SJCRH30 (cell line): ENCODE measurements at regions not wholly inside any gene's neighbourhood (a gene's known extent, or its start where the extent isn't known, plus 50 kb on each side); places are given as distances from the start of the nearest gene placed in this dataset.
A peak's percentile ranks its signal among the peaks of the same experiment; 100 is the strongest.

Experiments
- DNase-seq, 2 experiments: peaks; one replicate each; pipeline ENCODE4 v3.0.0-alpha.2; 2015 to 2020
- H3K27ac ChIP-seq: fragments of 250-450 bp; sonication (Bioruptor Pico); 2 replicates; pipeline ENCODE4 v1.5.1; 2020; ENCODE audit warnings: mild to moderate bottlenecking, moderate library complexity
- H3K27me3 ChIP-seq: fragments of 250-450 bp; sonication (Bioruptor Pico); 2 replicates; pipeline ENCODE4 v1.5.1; 2020; ENCODE audit warnings: mild to moderate bottlenecking, moderate library complexity
- H3K36me3 ChIP-seq: fragments of 250-450 bp; sonication (Bioruptor Pico); 2 replicates; pipeline ENCODE4 v1.5.1; 2020; ENCODE audit warnings: mild to moderate bottlenecking, moderate library complexity
- H3K4me1 ChIP-seq: fragments of 250-450 bp; sonication (Bioruptor Pico); 2 replicates; pipeline ENCODE4 v1.5.1; 2020; ENCODE audit warnings: mild to moderate bottlenecking, moderate library complexity
- H3K4me3 ChIP-seq: fragments of 250-450 bp; sonication (Bioruptor Pico); 2 replicates; pipeline ENCODE4 v1.5.1; 2020; ENCODE audit warnings: mild to moderate bottlenecking, moderate library complexity
- H3K9me3 ChIP-seq: fragments of 250-450 bp; sonication (Bioruptor Pico); replicated peaks from 2 replicates; pipeline ENCODE4 v1.5.1; 2020; ENCODE audit warnings: mild to moderate bottlenecking, moderate library complexity

DNA sequence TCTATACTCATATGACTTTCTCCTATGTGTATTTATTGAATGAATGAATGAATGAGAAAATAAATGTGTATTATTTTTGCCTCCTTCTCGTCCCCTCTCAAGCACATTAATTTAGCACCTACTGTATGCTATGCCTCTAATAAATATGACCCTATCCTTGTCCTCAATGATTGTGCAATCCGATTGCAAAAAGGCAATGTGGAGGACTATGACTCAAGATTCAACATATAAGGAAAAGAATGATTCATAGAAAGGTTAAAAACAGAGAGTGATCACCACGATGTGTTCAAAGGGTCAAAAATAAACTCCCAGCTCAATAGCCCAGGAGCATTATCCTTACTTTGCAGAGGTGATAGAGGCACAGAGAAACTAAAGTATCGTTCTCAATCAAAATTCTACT is 322.8 kb upstream of the SORCS1 start:
- no peaks in the 10 kb centered on the region for H3K27me3 ChIP-seq
- no peak overlapping the region for H3K27ac ChIP-seq
- no peak for DNase-seq
- H3K36me3 ChIP-seq: no peaks in the 10 kb centered on the region
- H3K9me3 ChIP-seq: no peaks in the 10 kb centered on the region
- no peaks in the 10 kb centered on the region for H3K4me1 ChIP-seq
- no peak overlapping the region for H3K4me3 ChIP-seq

DNA sequence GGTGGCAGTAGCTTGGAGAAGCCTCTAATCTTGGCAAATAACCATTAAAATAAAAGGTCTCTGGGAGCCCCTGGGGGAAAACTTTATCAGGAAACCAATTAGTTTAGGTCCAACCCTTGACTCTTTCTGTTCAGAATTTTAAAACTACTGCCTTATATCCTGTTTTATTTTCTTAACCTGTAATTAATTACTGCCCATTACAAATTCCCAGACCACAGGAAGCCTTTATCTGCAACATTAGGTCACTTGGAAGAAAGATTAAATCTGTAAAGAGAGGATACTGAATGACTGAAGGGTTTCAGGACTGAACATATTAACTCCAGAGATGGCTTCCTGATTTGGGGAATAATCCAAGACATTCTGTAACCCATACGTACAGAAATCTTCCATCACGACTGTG is 320.5 kb upstream of the SORCS1 start:
- no peaks in the 10 kb centered on the region for H3K36me3 ChIP-seq
- H3K27me3 ChIP-seq: no peaks in the 10 kb centered on the region
- no peaks in the 10 kb centered on the region for H3K9me3 ChIP-seq
- H3K4me3 ChIP-seq: no peak overlapping the region
- H3K4me1 ChIP-seq: no peaks in the 10 kb centered on the region
- no peak overlapping the region for H3K27ac ChIP-seq
- DNase-seq: no peak

GRCh38 chr10:107481881-107482280 is 317.4 kb upstream of the SORCS1 start:
- Histone ChIP-seq H3K4me3 (no peak overlapping the region), H3K9me3 (no peaks in the 10 kb centered on the region), H3K27me3 (no peaks in the 10 kb centered on the region), H3K27ac (no peak overlapping the region), H3K36me3 (no peaks in the 10 kb centered on the region), H3K4me1 (no peaks in the 10 kb centered on the region)
- no peak for DNase-seq

GRCh38 chr10:107481224-107481623 is 316.7 kb upstream of the SORCS1 start:
- Histone ChIP-seq H3K4me3 (no peak overlapping the region), H3K27ac (no peak overlapping the region), H3K4me1 (no peaks in the 10 kb centered on the region), H3K36me3 (no peaks in the 10 kb centered on the region), H3K9me3 (no peaks in the 10 kb centered on the region), H3K27me3 (no peaks in the 10 kb centered on the region)
- DNase-seq: no peak

GRCh38 chr10:107480781-107481180 is 316.3 kb upstream of the SORCS1 start:
- H3K27me3 ChIP-seq: no peaks in the 10 kb centered on the region
- H3K36me3 ChIP-seq: no peaks in the 10 kb centered on the region
- no peak overlapping the region for H3K4me3 ChIP-seq
- H3K27ac ChIP-seq: no peak overlapping the region
- no peaks in the 10 kb centered on the region for H3K9me3 ChIP-seq
- no peaks in the 10 kb centered on the region for H3K4me1 ChIP-seq
- DNase-seq: no peak

GRCh38 chr10:107477266-107477665 is 312.8 kb upstream of the SORCS1 start:
- Histone ChIP-seq H3K27me3 (no peaks in the 10 kb centered on the region), H3K9me3 (no peaks in the 10 kb centered on the region), H3K4me3 (no peak overlapping the region), H3K4me1 (no peaks in the 10 kb centered on the region), H3K36me3 (no peaks in the 10 kb centered on the region), H3K27ac (no peak overlapping the region)
- DNase-seq: no peak

DNA sequence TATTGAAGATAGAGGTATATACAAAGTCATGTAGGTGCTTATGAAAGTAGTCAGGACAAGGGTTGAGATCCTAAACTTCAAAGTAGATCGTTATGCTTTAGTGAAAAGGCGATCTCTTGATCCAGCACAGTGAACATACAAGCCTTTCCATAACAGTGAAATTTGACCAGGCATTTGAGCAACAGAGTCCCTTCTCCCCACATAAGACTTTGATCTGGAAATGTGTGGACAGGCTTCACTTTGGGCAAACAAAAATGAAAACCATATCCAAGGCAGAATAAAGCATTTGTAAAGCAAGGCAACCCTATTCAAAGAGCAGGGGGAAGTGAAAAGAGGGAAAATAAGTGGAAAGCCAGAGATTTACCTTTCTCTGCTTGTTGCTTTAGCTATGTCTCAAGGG is 311.9 kb upstream of the SORCS1 start:
- no peaks in the 10 kb centered on the region for H3K9me3 ChIP-seq
- H3K27me3 ChIP-seq: no peaks in the 10 kb centered on the region
- H3K36me3 ChIP-seq: no peaks in the 10 kb centered on the region
- no peak overlapping the region for H3K4me3 ChIP-seq
- no peak overlapping the region for H3K27ac ChIP-seq
- no peaks in the 10 kb centered on the region for H3K4me1 ChIP-seq
- no peak for DNase-seq

DNA sequence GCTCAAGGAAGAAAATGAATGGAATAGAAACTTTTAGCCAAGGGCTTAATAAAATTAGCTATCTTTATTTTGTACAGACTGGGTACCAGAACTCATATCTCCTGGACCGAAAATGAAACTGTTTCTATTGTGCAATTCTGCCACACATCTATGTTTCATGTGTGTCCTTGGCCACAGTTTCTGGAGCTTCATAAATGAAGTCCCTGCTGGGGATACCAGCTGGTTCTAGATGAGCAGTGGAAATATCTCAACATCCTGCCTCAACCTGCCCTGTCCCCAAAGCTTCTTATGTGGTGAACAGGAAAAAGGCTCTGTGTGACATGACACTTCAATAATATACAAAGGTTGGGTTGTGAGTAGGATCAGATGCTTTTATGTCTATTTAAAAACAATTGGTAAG is 310.1 kb upstream of the SORCS1 start:
- Histone ChIP-seq H3K27me3 (no peaks in the 10 kb centered on the region), H3K36me3 (no peaks in the 10 kb centered on the region), H3K27ac (no peak overlapping the region), H3K4me3 (no peak overlapping the region), H3K9me3 (no peaks in the 10 kb centered on the region), H3K4me1 (no peaks in the 10 kb centered on the region)
- DNase-seq: no peak

DNA sequence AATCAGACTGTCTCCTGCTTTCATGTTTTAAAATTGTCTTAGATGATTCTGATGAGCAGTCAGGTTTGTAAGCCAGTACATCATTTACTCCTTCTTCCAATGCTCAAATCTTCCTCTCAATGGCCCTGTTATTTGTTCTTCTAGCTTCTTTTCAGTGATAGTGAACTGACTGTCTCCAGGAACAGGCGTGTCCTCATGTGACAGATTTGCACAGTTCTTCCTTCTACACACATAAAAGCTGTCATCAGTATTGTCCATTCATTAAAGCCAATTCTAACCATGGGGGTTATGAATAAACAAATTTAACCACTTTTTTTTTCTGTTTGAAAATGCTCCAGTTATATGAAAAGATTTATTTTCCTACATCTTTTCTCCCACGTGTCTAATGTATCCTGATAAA is 308.7 kb upstream of the SORCS1 start:
- H3K4me1 ChIP-seq: no peaks in the 10 kb centered on the region
- DNase-seq: no peak
- H3K27ac ChIP-seq: no peak overlapping the region
- no peaks in the 10 kb centered on the region for H3K36me3 ChIP-seq
- no peaks in the 10 kb centered on the region for H3K9me3 ChIP-seq
- no peak overlapping the region for H3K4me3 ChIP-seq
- no peaks in the 10 kb centered on the region for H3K27me3 ChIP-seq

DNA sequence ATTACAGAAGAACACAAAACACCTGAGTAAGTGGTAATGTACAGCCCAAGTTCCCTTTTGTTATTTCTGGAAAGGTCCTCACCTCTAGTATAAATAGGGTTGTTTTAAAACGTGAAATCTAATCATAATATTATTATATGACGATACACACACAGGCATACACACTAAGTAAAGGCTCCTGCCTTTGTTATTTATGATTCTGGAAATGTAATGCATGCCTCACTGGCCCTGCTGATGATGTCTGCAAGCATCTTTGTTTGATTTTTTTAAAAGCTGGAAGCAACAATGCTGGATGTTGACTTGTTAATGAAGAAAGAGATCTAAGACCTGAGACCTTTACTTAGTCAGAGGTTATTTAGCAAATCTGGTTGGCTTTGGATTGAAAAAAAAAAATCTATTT is 307.4 kb upstream of the SORCS1 start:
- H3K27ac ChIP-seq: no peak overlapping the region
- DNase-seq: no peak
- H3K4me1 ChIP-seq: no peaks in the 10 kb centered on the region
- no peak overlapping the region for H3K4me3 ChIP-seq
- H3K27me3 ChIP-seq: no peaks in the 10 kb centered on the region
- H3K36me3 ChIP-seq: no peaks in the 10 kb centered on the region
- H3K9me3 ChIP-seq: no peaks in the 10 kb centered on the region

DNA sequence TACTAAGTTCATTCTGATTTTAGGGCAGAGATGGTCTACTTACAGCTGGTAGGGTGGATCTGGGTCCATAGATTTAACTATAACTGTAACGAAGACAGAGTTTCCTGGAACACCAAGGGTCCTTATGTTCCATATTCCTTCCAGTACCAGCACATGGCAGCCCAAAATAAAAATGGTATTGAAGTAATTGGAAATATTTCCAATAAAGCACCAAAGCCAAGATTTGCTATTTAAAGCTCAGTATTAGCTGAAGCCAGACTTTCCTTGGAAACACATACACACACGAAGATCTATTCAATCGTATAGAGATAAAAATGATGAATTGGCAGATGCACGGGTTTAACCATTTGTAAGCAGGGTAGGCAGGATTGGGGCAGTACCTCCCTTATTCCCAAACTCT is 289.1 kb upstream of the SORCS1 start:
- H3K4me1 ChIP-seq: no peaks in the 10 kb centered on the region
- no peak for DNase-seq
- H3K4me3 ChIP-seq: no peak overlapping the region
- no peaks in the 10 kb centered on the region for H3K9me3 ChIP-seq
- H3K27ac ChIP-seq: no peak overlapping the region
- H3K36me3 ChIP-seq: no peaks in the 10 kb centered on the region
- H3K27me3 ChIP-seq: no peaks in the 10 kb centered on the region

GRCh38 chr10:107451047-107451446 is 286.5 kb upstream of the SORCS1 start:
- H3K27me3 ChIP-seq: no peaks in the 10 kb centered on the region
- H3K4me3 ChIP-seq: no peak overlapping the region
- H3K9me3 ChIP-seq: no peaks in the 10 kb centered on the region
- no peak for DNase-seq
- no peaks in the 10 kb centered on the region for H3K36me3 ChIP-seq
- H3K4me1 ChIP-seq: no peaks in the 10 kb centered on the region
- no peak overlapping the region for H3K27ac ChIP-seq

GRCh38 chr10:107450056-107450455 is 285.6 kb upstream of the SORCS1 start:
- Histone ChIP-seq H3K9me3 (no peaks in the 10 kb centered on the region), H3K27me3 (no peaks in the 10 kb centered on the region), H3K27ac (no peak overlapping the region), H3K4me1 (no peaks in the 10 kb centered on the region), H3K4me3 (no peak overlapping the region), H3K36me3 (no peaks in the 10 kb centered on the region)
- no peak for DNase-seq

GRCh38 chr10:107444443-107444842 is 279.9 kb upstream of the SORCS1 start:
- Histone ChIP-seq H3K27me3 (no peaks in the 10 kb centered on the region), H3K36me3 (no peaks in the 10 kb centered on the region), H3K4me1 (peaks cover 14% of the 10 kb centered on the region), H3K9me3 (no peaks in the 10 kb centered on the region), H3K27ac (no peak overlapping the region), H3K4me3 (no peak overlapping the region)
- no peak for DNase-seq

- H3K27ac ChIP-seq: no peak overlapping the region
- no peaks in the 10 kb centered on the region for H3K27me3 ChIP-seq
- no peaks in the 10 kb centered on the region for H3K36me3 ChIP-seq
- H3K9me3 ChIP-seq: no peaks in the 10 kb centered on the region
- H3K4me1 ChIP-seq: peaks cover 14% of the 10 kb centered on the region
- no peak for DNase-seq
- no peak overlapping the region for H3K4me3 ChIP-seq
Measured at GRCh38 chr10:107443813-107444212, 279.3 kb upstream of the SORCS1 start.

- H3K27me3 ChIP-seq: no peaks in the 10 kb centered on the region
- DNase-seq: no peak
- H3K36me3 ChIP-seq: no peaks in the 10 kb centered on the region
- H3K4me1 ChIP-seq: peaks cover 14% of the 10 kb centered on the region
- no peak overlapping the region for H3K27ac ChIP-seq
- no peak overlapping the region for H3K4me3 ChIP-seq
- no peaks in the 10 kb centered on the region for H3K9me3 ChIP-seq
Measured at GRCh38 chr10:107443326-107443725, 278.8 kb upstream of the SORCS1 start.

- H3K9me3 ChIP-seq: no peaks in the 10 kb centered on the region
- peaks cover 14% of the 10 kb centered on the region for H3K4me1 ChIP-seq
- H3K4me3 ChIP-seq: peak overlapping the region; percentile 52
- H3K27ac ChIP-seq: peak overlapping the region; percentile 51
- H3K36me3 ChIP-seq: no peaks in the 10 kb centered on the region
- DNase-seq: peak; percentile 19 to 68
- no peaks in the 10 kb centered on the region for H3K27me3 ChIP-seq
Measured at GRCh38 chr10:107442035-107442505, 277.6 kb upstream of the SORCS1 start.
